ENCODE measurements at regions not wholly inside any gene's neighbourhood (a gene's known extent, or its start where the extent isn't known, plus 50 kb on each side); places are given as distances from the start of the nearest gene placed in this dataset.

- no peak overlapping the region for H3K4me2 ChIP-seq (ENCODE audit: low read depth, low read length)
- H3K27ac ChIP-seq (ENCODE audit: extremely low read length, insufficient read depth, low read length): no peak overlapping the region
- ChIA-PET CTCF (ENCODE audit: low intra/inter-chr PET ratio, low total read pairs) (no interaction called here), POLR2A (no interaction called here)
- no peak overlapping the region for H2AFZ ChIP-seq (ENCODE audit: low read length)
- intact Hi-C loops (cut with micrococcal nuclease; ENCODE audit: unreplicated experiment) (no loop called here), in situ Hi-C loops (cut with HindIII; ENCODE audit: extremely low pct_ligation_motif_present, low pct_unique_long_range_greater_than_20kb) (no loop called here)
- no peaks in the 10 kb centered on the region for H4K20me1 ChIP-seq (ENCODE audit: insufficient read depth, low read length)
- no peaks in the 10 kb centered on the region for H3K4me1 ChIP-seq (ENCODE audit: insufficient read depth, low read length)
- H3K9ac ChIP-seq (ENCODE audit: insufficient read depth, low read depth, low read length): no peak overlapping the region
- TF ChIP-seq RFX1 (IDR thresholded peaks at IDR 0.05) (no peak), ZSCAN9 (CRISPR knock-in tag; IDR thresholded peaks at IDR 0.05; ENCODE audit: borderline replicate concordance) (no peak), TCF7 (IDR thresholded peaks at IDR 0.05; ENCODE audit: low read depth) (no peak), DNMT3B (CRISPR knock-in tag; conservative IDR thresholded peaks at IDR 0.05) (no peak), E2F1 (CRISPR knock-in tag; IDR thresholded peaks at IDR 0.05) (no peak), ZNF414 (CRISPR knock-in tag; IDR thresholded peaks at IDR 0.05) (no peak)
- no peaks in the 10 kb centered on the region for H3K27me3 ChIP-seq (ENCODE audit: control insufficient read depth in 1 of 2, insufficient read depth in 2 of 2, low read length in 2 of 2)
- H3K4me3 ChIP-seq (replicated peaks in 1 of 3; ENCODE audit: insufficient read depth in 1 of 3, low read depth in 2 of 3, low read length in 3 of 3): no peak overlapping the region
- H3K36me3 ChIP-seq (replicated peaks in 1 of 2; ENCODE audit: control insufficient read depth in 1 of 2, insufficient read depth in 2 of 2, low read length in 2 of 2): no peaks in the 10 kb centered on the region
- H3K79me2 ChIP-seq (ENCODE audit: insufficient read depth, low read length): no peaks in the 10 kb centered on the region
- DNase-seq (ENCODE audit: low spot score) (no peak), ATAC-seq (no peak), FAIRE-seq (no peak)
- H3K9me3 ChIP-seq (ENCODE audit: low read length): no peaks in the 10 kb centered on the region
- no TSS peak for BruUV-seq (replicated peaks)
These were observed 192.4 kb downstream of the FAT4 start for GRCh38 chr4:125507141-125507540.

GRCh38 chr4:125511715-125512114 is 197.0 kb downstream of the FAT4 start:
- Histone ChIP-seq H3K4me1 (ENCODE audit: insufficient read depth, low read length) (no peaks in the 10 kb centered on the region), H3K9ac (ENCODE audit: insufficient read depth, low read depth, low read length) (no peak overlapping the region), H3K4me2 (ENCODE audit: low read depth, low read length) (no peak overlapping the region), H4K20me1 (ENCODE audit: insufficient read depth, low read length) (no peaks in the 10 kb centered on the region), H3K79me2 (ENCODE audit: insufficient read depth, low read length) (no peaks in the 10 kb centered on the region), H2AFZ (ENCODE audit: low read length) (no peak overlapping the region), H3K27me3 (ENCODE audit: control insufficient read depth in 1 of 2, insufficient read depth in 2 of 2, low read length in 2 of 2) (no peaks in the 10 kb centered on the region), H3K36me3 (replicated peaks in 1 of 2; ENCODE audit: control insufficient read depth in 1 of 2, insufficient read depth in 2 of 2, low read length in 2 of 2) (no peaks in the 10 kb centered on the region), H3K9me3 (ENCODE audit: low read length) (no peaks in the 10 kb centered on the region), H3K4me3 (replicated peaks in 1 of 3; ENCODE audit: insufficient read depth in 1 of 3, low read depth in 2 of 3, low read length in 3 of 3) (no peak overlapping the region), H3K27ac (ENCODE audit: extremely low read length, insufficient read depth, low read length) (no peak overlapping the region)
- POLR2A ChIA-PET: no interaction called here
- ATAC-seq (no peak), FAIRE-seq (no peak), DNase-seq (ENCODE audit: low spot score) (no peak)
- intact Hi-C loops (cut with micrococcal nuclease; ENCODE audit: unreplicated experiment) (no loop called here), in situ Hi-C loops (cut with HindIII; ENCODE audit: extremely low pct_ligation_motif_present, low pct_unique_long_range_greater_than_20kb) (no loop called here)
- CTCF ChIA-PET (ENCODE audit: low intra/inter-chr PET ratio, low total read pairs): no interaction called here
- 2% methylated on average over 3 of the region's 3 CpGs for WGBS (ENCODE audit: low lambda C conversion rate)
- BruUV-seq (replicated peaks): no TSS peak
- TF ChIP-seq ZBTB38 (CRISPR knock-in tag; IDR thresholded peaks at IDR 0.05) (no peak), CAMTA2 (CRISPR knock-in tag; IDR thresholded peaks at IDR 0.05; ENCODE audit: borderline replicate concordance) (no peak), MAFG (CRISPR knock-in tag; IDR thresholded peaks at IDR 0.05) (no peak), BCL3 (CRISPR knock-in tag; IDR thresholded peaks at IDR 0.05) (no peak), JUN (CRISPR knock-in tag; IDR thresholded peaks at IDR 0.05) (no peak), ZFY (CRISPR knock-in tag; IDR thresholded peaks at IDR 0.05) (no peak), ARNT (IDR thresholded peaks at IDR 0.05) (no peak), KLF12 (CRISPR knock-in tag; IDR thresholded peaks at IDR 0.05; ENCODE audit: borderline replicate concordance) (no peak), SMARCE1 (IDR thresholded peaks at IDR 0.05; ENCODE audit: borderline replicate concordance) (no peak), SPEN (CRISPR knock-in tag; IDR thresholded peaks at IDR 0.05; ENCODE audit: low read depth) (no peak), ZNF780A (CRISPR knock-in tag; IDR thresholded peaks at IDR 0.05) (no peak), SCMH1 (CRISPR knock-in tag; IDR thresholded peaks at IDR 0.05; ENCODE audit: borderline replicate concordance) (no peak)
